ENCODE measurements at regions not wholly inside any gene's neighbourhood (a gene's known extent, or its start where the extent isn't known, plus 50 kb on each side); places are given as distances from the start of the nearest gene placed in this dataset.

GRCh38 chr4:11507920-11508319 is 79.2 kb upstream of the HS3ST1 start:
- Histone ChIP-seq H4K20me1 (ENCODE audit: insufficient read depth) (no peaks in the 10 kb centered on the region), H3K4me3 (ENCODE audit: low read length) (no peak overlapping the region), H3F3A (ENCODE audit: insufficient read depth, low read length, poor library complexity, severe bottlenecking) (no peaks in the 10 kb centered on the region), H3K9me2 (ENCODE audit: insufficient read depth, low read length) (no peaks in the 10 kb centered on the region), H3K27ac (ENCODE audit: low read length) (no peak overlapping the region), H3K4me2 (ENCODE audit: low read length) (no peak overlapping the region), H3K9me3 (ENCODE audit: low read length) (no peaks in the 10 kb centered on the region), H3K9ac (ENCODE audit: low read length) (no peak overlapping the region), H3K36me3 (ENCODE audit: insufficient read depth, low read length) (no peaks in the 10 kb centered on the region), H3K79me2 (replicated peaks; ENCODE audit: insufficient read depth, low read length) (no peaks in the 10 kb centered on the region), H2AFZ (ENCODE audit: low read depth, low read length) (no peak overlapping the region), H3K27me3 (ENCODE audit: insufficient read depth, low read depth, low read length) (no peaks in the 10 kb centered on the region)
- no peak for TF ChIP-seq REST (IDR thresholded peaks at IDR 0.05; ENCODE audit: borderline replicate concordance)
- no peak for TF ChIP-seq CTCF (IDR thresholded peaks at IDR 0.05; ENCODE audit: poor library complexity, severe bottlenecking)
- no peak for TF ChIP-seq MXI1 (conservative IDR thresholded peaks at IDR 0.05; ENCODE audit: poor library complexity, severe bottlenecking)
- no peak for TF ChIP-seq POLR2AphosphoS5 (IDR thresholded peaks at IDR 0.05)
- no peak for TF ChIP-seq EZH2 (IDR thresholded peaks at IDR 0.05; ENCODE audit: borderline replicate concordance, insufficient read depth, low read length, poor library complexity, severe bottlenecking)
- TF ChIP-seq EP300 (conservative IDR thresholded peaks at IDR 0.05; ENCODE audit: poor library complexity, severe bottlenecking) = no peak
- no peak for TF ChIP-seq TAF1 (IDR thresholded peaks at IDR 0.05; ENCODE audit: low read depth)
- TF ChIP-seq RAD21 (conservative IDR thresholded peaks at IDR 0.05) = no peak
- no peak for TF ChIP-seq SMC3 (conservative IDR thresholded peaks at IDR 0.05; ENCODE audit: poor library complexity)

GRCh38 chr4:11506194-11506593 is 77.5 kb upstream of the HS3ST1 start:
- H3K4me2 ChIP-seq (ENCODE audit: low read length) = no peak overlapping the region
- H3F3A ChIP-seq (ENCODE audit: insufficient read depth, low read length, poor library complexity, severe bottlenecking) = no peaks in the 10 kb centered on the region
- no peak overlapping the region for H3K27ac ChIP-seq (ENCODE audit: low read length)
- H3K9me2 ChIP-seq (ENCODE audit: insufficient read depth, low read length) = no peaks in the 10 kb centered on the region
- no peak overlapping the region for H3K4me3 ChIP-seq (ENCODE audit: low read length)
- no peaks in the 10 kb centered on the region for H3K79me2 ChIP-seq (replicated peaks; ENCODE audit: insufficient read depth, low read length)
- H3K9me3 ChIP-seq (ENCODE audit: low read length) = no peaks in the 10 kb centered on the region
- H3K27me3 ChIP-seq (ENCODE audit: insufficient read depth, low read depth, low read length) = no peaks in the 10 kb centered on the region
- TF ChIP-seq SMC3 (conservative IDR thresholded peaks at IDR 0.05; ENCODE audit: poor library complexity) = no peak
- TF ChIP-seq MXI1 (conservative IDR thresholded peaks at IDR 0.05; ENCODE audit: poor library complexity, severe bottlenecking) = no peak
- TF ChIP-seq EP300 (conservative IDR thresholded peaks at IDR 0.05; ENCODE audit: poor library complexity, severe bottlenecking) = no peak
- no peak for TF ChIP-seq TAF1 (IDR thresholded peaks at IDR 0.05; ENCODE audit: low read depth)
- TF ChIP-seq EZH2 (IDR thresholded peaks at IDR 0.05; ENCODE audit: borderline replicate concordance, insufficient read depth, low read length, poor library complexity, severe bottlenecking) = no peak
- TF ChIP-seq POLR2AphosphoS5 (IDR thresholded peaks at IDR 0.05) = no peak
- TF ChIP-seq REST (IDR thresholded peaks at IDR 0.05; ENCODE audit: borderline replicate concordance) = no peak
- no peak for TF ChIP-seq CTCF (IDR thresholded peaks at IDR 0.05; ENCODE audit: poor library complexity, severe bottlenecking)
- no peak for TF ChIP-seq RAD21 (conservative IDR thresholded peaks at IDR 0.05)
- H2AFZ ChIP-seq (ENCODE audit: low read depth, low read length) = no peak overlapping the region
- no peak overlapping the region for H3K9ac ChIP-seq (ENCODE audit: low read length)
- no peaks in the 10 kb centered on the region for H4K20me1 ChIP-seq (ENCODE audit: insufficient read depth)
- H3K36me3 ChIP-seq (ENCODE audit: insufficient read depth, low read length) = no peaks in the 10 kb centered on the region
